Mucosa of descending colon (tissue), 3 donors: ENCODE measurements at regions not wholly inside any gene's neighbourhood (a gene's known extent, or its start where the extent isn't known, plus 50 kb on each side); places are given as distances from the start of the nearest gene placed in this dataset.

ENCODE experiments used
- ATAC-seq: fragments of 200-7000 bp; cut with Tn5 transposase; one replicate; pipeline ENCODE4 v1.9.1; 2020; ENCODE audit warnings: mild to moderate bottlenecking, moderate library complexity
- DNase-seq, 3 donors: peaks; one replicate each; pipeline ENCODE4 v3.0.0-alpha.2; 2020
- H3K36me3 ChIP-seq: fragments of 200-600 bp; one replicate; pipeline ENCODE4 v1.8.0; 2021; ENCODE audit warnings: low read depth, mild to moderate bottlenecking
- H3K4me1 ChIP-seq: fragments of 200-600 bp; one replicate; pipeline ENCODE4 v1.8.0; 2021; ENCODE audit warnings: low read depth, mild to moderate bottlenecking
- H3K4me3 ChIP-seq: fragments of 200-600 bp; one replicate; pipeline ENCODE4 v1.8.0; 2021; ENCODE audit warnings: mild to moderate bottlenecking
- H3K9me3 ChIP-seq: fragments of 200-600 bp; one replicate; pipeline ENCODE4 v1.8.0; 2021; ENCODE audit warnings: mild to moderate bottlenecking
- intact Hi-C, 2 donors: fragments of 100-400 bp; cut with DNase I in 1 of 2; cut with micrococcal nuclease in 1 of 2; formaldehyde crosslinking; loops; one replicate each; pipeline versions ENCODE4 v1.11.0 to v1.11.1; 2022; cut with DNase I, micrococcal nuclease
- TF ChIP-seq, protein P1 (sequence below): fragments of 200-600 bp; IDR thresholded peaks from one replicate; pipeline ENCODE4 v1.8.0; 2022; ENCODE audit warnings: antibody characterized with exemption, mild to moderate bottlenecking
- donor health status: DM: no; HTN: no; CAD: no; lungs with moderate emphysema.
- donor health status: DM: no; HTN: no; CAD: no.
- donor health status: DM: no; HTN: yes; CAD: no.

DNA sequence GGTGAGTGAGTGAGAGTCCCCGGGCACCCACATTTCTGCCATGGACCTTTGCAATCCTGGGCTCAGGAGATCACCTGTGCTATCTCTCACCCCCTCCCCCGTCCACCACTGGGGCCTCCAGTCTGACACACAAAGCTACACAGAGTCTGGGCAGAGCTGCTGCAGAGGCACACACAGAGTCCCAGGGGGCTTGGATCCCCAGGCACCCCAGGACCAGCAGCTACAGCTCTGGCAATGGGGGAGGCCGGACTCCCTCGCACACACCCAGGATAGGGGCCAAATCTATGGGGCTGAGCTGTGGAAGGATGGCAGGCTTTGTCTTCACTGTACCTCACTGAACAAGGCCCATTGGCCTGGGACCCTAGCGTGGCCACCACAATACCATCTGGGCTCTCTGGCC, 328.8 kb downstream of the MAN2A1 start:
- intact Hi-C loops = no loop called here
- H3K36me3 ChIP-seq = no peaks in the 10 kb centered on the region
- TF ChIP-seq, protein P1, sequence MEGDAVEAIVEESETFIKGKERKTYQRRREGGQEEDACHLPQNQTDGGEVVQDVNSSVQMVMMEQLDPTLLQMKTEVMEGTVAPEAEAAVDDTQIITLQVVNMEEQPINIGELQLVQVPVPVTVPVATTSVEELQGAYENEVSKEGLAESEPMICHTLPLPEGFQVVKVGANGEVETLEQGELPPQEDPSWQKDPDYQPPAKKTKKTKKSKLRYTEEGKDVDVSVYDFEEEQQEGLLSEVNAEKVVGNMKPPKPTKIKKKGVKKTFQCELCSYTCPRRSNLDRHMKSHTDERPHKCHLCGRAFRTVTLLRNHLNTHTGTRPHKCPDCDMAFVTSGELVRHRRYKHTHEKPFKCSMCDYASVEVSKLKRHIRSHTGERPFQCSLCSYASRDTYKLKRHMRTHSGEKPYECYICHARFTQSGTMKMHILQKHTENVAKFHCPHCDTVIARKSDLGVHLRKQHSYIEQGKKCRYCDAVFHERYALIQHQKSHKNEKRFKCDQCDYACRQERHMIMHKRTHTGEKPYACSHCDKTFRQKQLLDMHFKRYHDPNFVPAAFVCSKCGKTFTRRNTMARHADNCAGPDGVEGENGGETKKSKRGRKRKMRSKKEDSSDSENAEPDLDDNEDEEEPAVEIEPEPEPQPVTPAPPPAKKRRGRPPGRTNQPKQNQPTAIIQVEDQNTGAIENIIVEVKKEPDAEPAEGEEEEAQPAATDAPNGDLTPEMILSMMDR = no peak
- DNase-seq (no peak), ATAC-seq (no peak)
- H3K9me3 ChIP-seq = no peaks in the 10 kb centered on the region
- no peak overlapping the region for H3K4me3 ChIP-seq
- H3K4me1 ChIP-seq = no peaks in the 10 kb centered on the region

DNA sequence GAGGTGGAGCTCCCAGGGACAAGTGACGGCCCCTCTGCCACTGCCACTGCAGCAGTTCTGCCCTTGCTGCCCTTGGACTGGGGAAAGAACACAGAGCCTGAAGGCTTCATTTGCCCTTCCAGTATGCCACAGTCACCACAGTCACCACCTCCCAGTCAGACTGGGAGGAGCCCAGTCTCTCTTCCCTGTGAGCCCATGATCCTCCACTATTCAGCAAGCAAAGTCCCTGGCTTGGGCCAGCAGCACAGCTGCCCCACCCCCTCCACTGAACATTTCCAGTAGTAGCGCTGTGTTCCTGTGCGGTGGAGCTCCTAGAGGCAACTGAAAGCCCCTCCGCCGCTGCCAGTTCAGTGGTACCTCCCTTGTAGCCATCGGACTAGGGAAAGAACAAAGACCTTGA, 329.4 kb downstream of the MAN2A1 start:
- no peaks in the 10 kb centered on the region for H3K4me1 ChIP-seq
- H3K9me3 ChIP-seq = no peaks in the 10 kb centered on the region
- intact Hi-C loops = no loop called here
- no peak overlapping the region for H3K4me3 ChIP-seq
- no peak for DNase-seq
- TF ChIP-seq, protein P1 = no peak
- ATAC-seq = no peak
- H3K36me3 ChIP-seq = no peaks in the 10 kb centered on the region

DNA sequence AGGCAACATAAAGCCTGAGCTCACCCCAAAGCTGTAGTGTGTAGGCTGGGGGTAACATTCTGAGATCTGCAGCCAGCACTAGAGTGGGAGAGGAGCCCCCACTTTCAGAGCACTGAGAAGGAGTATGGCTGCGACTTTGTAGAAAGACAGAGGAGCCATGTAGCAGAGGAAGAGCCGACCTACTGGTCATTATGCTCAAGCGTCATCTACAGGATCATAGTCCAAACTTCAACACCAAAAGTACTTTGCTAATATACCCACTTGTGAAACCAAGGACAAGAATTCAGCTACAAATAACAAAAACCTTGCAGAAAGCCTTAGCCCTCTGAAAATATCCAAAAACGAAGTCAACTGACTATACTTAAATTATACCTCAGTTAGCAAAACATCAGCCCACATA, 330.1 kb downstream of the MAN2A1 start:
- H3K4me3 ChIP-seq = no peak overlapping the region
- no peak for DNase-seq
- H3K36me3 ChIP-seq = no peaks in the 10 kb centered on the region
- no peak for ATAC-seq
- H3K9me3 ChIP-seq = no peaks in the 10 kb centered on the region
- no peaks in the 10 kb centered on the region for H3K4me1 ChIP-seq
- TF ChIP-seq, protein P1 = no peak
- intact Hi-C loops = no loop called here

DNA sequence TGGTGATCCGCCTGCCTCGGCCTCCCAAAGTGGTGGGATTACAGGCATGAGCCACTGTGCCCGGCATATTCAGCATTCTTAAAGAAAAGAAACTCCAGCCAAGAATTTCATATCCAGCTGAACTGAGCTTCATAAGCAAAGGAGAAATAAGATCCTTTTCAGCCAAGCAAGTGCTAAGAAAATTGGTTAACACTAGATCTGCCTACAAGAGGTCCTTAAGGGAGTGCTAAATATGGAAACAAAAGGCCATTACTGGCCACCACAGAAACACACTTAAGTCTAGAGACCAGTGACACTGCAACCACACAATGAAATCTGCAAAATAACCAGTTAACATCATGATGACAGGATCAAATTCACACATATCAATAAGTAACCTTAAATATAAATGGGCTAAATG, 331.5 kb downstream of the MAN2A1 start:
- intact Hi-C loops = no loop called here
- H3K4me3 ChIP-seq = no peak overlapping the region
- H3K36me3 ChIP-seq = no peaks in the 10 kb centered on the region
- no peaks in the 10 kb centered on the region for H3K9me3 ChIP-seq
- H3K4me1 ChIP-seq = no peaks in the 10 kb centered on the region
- ATAC-seq (no peak), DNase-seq (no peak)
- TF ChIP-seq, protein P1 = no peak

DNA sequence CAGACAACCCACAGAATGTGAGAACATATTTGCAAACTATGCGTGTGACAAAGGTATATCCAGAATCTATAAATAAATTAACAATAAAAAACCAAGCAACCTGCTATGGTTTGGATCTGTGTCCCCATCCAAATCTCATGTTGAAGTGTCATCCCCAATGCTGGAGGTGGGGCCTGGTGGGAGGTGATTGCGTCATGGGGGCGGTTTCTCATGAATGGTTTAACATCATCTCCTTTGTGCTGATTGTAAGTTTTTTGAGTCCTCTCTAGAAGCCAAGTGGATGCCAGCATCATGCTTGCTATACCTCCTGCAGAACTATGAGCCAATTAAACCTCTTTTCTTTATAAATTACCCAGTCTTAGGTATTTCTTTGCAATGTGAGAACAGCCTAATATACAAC, 335.4 kb downstream of the MAN2A1 start:
- Histone ChIP-seq H3K4me1 (no peaks in the 10 kb centered on the region), H3K9me3 (no peaks in the 10 kb centered on the region), H3K4me3 (no peak overlapping the region), H3K36me3 (no peaks in the 10 kb centered on the region)
- no peak for DNase-seq
- TF ChIP-seq, protein P1 = no peak
- intact Hi-C loops = no loop called here
- no peak for ATAC-seq

DNA sequence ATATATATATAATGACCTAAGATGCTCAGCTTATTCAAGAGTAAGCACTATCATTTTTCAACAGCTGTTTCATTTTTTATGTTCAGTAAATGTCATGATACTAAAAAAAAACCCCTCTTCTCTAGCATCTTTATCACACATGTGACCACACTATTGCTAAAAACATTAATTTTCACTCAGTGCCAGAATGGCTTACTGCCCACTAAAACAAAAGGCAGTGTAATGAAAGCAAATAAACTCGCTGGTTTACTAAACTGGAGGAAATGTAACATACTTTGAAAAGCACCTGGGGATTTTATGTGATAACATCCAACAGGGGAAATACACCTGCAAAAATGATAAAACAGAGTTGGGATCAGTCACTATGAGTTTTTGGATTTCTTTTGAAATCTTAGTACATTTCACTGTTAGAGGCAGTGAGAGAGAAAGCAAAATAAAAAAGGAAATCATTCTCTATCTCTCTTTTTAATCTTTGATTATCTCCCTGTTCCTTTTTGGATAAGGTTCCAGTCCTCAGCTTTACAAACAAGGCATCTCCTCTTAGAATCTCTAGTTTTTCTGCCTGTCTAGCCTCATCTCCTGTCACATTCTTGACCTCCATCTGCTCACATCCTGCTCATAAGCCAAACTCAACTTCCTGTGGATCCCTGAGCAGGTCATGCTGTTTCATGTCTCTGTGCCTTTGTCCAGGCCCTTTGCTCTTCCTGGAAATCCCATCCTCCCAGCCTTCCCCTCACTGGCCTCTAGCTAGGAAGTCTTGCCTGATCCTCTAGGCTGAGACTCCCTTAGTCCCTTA, 338.0 kb downstream of the MAN2A1 start:
- no peaks in the 10 kb centered on the region for H3K36me3 ChIP-seq
- H3K4me1 ChIP-seq = no peaks in the 10 kb centered on the region
- ATAC-seq = no peak
- intact Hi-C loops = no loop called here
- H3K9me3 ChIP-seq = no peaks in the 10 kb centered on the region
- DNase-seq = no peak
- H3K4me3 ChIP-seq = no peak overlapping the region
- TF ChIP-seq, protein P1 = no peak
